ENCODE measurements at regions not wholly inside any gene's neighbourhood (a gene's known extent, or its start where the extent isn't known, plus 50 kb on each side); places are given as distances from the start of the nearest gene placed in this dataset.
A peak's percentile ranks its signal among the peaks of the same experiment; 100 is the strongest.

- Histone ChIP-seq H3K4me3 (no peak overlapping the region), H3K27me3 (peaks cover 0 to 10% (median 0%) of the 10 kb centered on the region in 4 donors), H3K4me1 (no peaks in the 10 kb centered on the region), H3K27ac (no peak overlapping the region), H3K36me3 (no peaks in the 10 kb centered on the region), H3K9me3 (no peaks in the 10 kb centered on the region)
- ATAC-seq (no peak), DNase-seq (no peak), FAIRE-seq (no peak)
- intact Hi-C loops (cut with DNase I): no loop called here
- TF ChIP-seq CTCF (IDR thresholded peaks at IDR 0.05): no peak
- WGBS, 2 donors: 52 to 53% methylated on average over 3 of the region's 3 CpGs
These were observed 100.3 kb downstream of the ZNF280B start for GRCh38 chr22:22408269-22408668.

GRCh38 chr22:22408731-22409696, 99.5 kb downstream of the ZNF280B start:
- TF ChIP-seq CTCF (IDR thresholded peaks at IDR 0.05): peak in 3 of 4 donors; percentile 17 to 32 (median 24)
- 38 to 39% methylated on average over 14 of the region's 14 CpGs for WGBS, 2 donors

GRCh38 chr22:22410121-22410520, 98.4 kb downstream of the ZNF280B start:
- ATAC-seq: peak in 2 of 4 donors; percentile 56 to 76
- Histone ChIP-seq H3K9me3 (no peaks in the 10 kb centered on the region), H3K4me1 (no peaks in the 10 kb centered on the region), H3K4me3 (no peak overlapping the region), H3K36me3 (no peaks in the 10 kb centered on the region), H3K27ac (no peak overlapping the region), H3K27me3 (peaks cover 0 to 10% (median 0%) of the 10 kb centered on the region in 4 donors)
- WGBS, 2 donors: 36 to 56% methylated on average over 5 of the region's 5 CpGs
- DNase-seq: no peak
- TF ChIP-seq CTCF (IDR thresholded peaks at IDR 0.05): no peak
- intact Hi-C loops (cut with DNase I): no loop called here
- no peak for FAIRE-seq

More at GRCh38 chr22:22408731-22409696, 99.5 kb downstream of the ZNF280B start:
- no peak overlapping the region for H3K27ac ChIP-seq
- ATAC-seq: peak in 3 of 4 donors; percentile 53 to 83 (median 79)
- H3K27me3 ChIP-seq: peaks cover 0 to 10% (median 0%) of the 10 kb centered on the region in 4 donors
- H3K36me3 ChIP-seq: no peaks in the 10 kb centered on the region
- H3K4me1 ChIP-seq: no peaks in the 10 kb centered on the region
- H3K9me3 ChIP-seq: no peaks in the 10 kb centered on the region
- peak in 1 of 6 donors; percentile 50 for DNase-seq
- intact Hi-C loops (cut with DNase I): no loop called here
- H3K4me3 ChIP-seq: no peak overlapping the region
- FAIRE-seq: no peak

- no peak for TF ChIP-seq CTCF (IDR thresholded peaks at IDR 0.05)
- H3K9me3 ChIP-seq: no peaks in the 10 kb centered on the region
- intact Hi-C loops (cut with DNase I): no loop called here
- no peaks in the 10 kb centered on the region for H3K4me1 ChIP-seq
- peaks cover 0 to 12% (median 0%) of the 10 kb centered on the region in 4 donors for H3K27me3 ChIP-seq
- H3K27ac ChIP-seq: no peak overlapping the region
- no peak for DNase-seq
- H3K4me3 ChIP-seq: no peak overlapping the region
- H3K36me3 ChIP-seq: no peaks in the 10 kb centered on the region
- ATAC-seq: no peak
- no peak for FAIRE-seq
- WGBS, 2 donors: 48 to 52% methylated on average over 3 of the region's 3 CpGs
These were observed 97.9 kb downstream of the ZNF280B start for GRCh38 chr22:22410677-22411076.

GRCh38 chr22:22414266-22414665, 94.3 kb downstream of the ZNF280B start:
- no peak for DNase-seq
- 37 to 49% methylated on average over 1 of the region's 1 CpG for WGBS, 2 donors
- no peak for TF ChIP-seq CTCF (IDR thresholded peaks at IDR 0.05)
- peaks cover 0 to 29% (median 0%) of the 10 kb centered on the region in 4 donors for H3K27me3 ChIP-seq
- no peaks in the 10 kb centered on the region for H3K4me1 ChIP-seq
- no peak overlapping the region for H3K4me3 ChIP-seq
- H3K36me3 ChIP-seq: no peaks in the 10 kb centered on the region
- no peak for ATAC-seq
- intact Hi-C loops (cut with DNase I): no loop called here
- no peak for FAIRE-seq
- H3K9me3 ChIP-seq: no peaks in the 10 kb centered on the region
- no peak overlapping the region for H3K27ac ChIP-seq
